GM19438 (cell line): ENCODE measurements at regions not wholly inside any gene's neighbourhood (a gene's known extent, or its start where the extent isn't known, plus 50 kb on each side); places are given as distances from the start of the nearest gene placed in this dataset.
"Not testable (repeated sequence)": the region's sequence is repeated elsewhere in the genome, so short reads cannot be mapped to it uniquely, and the experiment has no call there.

Experiments used
- ATAC-seq: cut with Tn5 transposase; IDR thresholded peaks from one replicate; pipeline ENCODE4 v1.9.1; 2021; ENCODE audit warnings: low read depth; ENCODE audit not compliant: unreplicated experiment

DNA sequence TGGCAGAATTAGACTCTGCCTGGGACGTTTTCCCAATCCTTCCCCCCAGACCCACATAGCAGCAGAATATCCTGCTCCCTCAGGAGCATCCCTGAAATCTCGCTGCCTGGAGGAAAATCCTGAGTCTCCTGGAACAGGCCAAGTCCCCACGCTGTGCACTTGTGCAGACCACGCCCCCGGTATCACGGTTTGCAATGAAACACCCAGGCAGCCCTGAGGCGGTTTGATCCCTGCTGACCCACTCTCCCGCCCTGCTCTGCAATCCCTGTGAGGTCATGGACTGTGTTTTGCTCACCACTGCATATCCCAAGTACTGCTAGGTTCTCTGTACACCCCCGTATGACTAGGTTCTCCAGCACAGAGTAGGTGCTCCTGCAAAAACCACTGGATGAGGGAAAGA is 411.8 kb upstream of the MGMT start:
- no peak for ATAC-seq

DNA sequence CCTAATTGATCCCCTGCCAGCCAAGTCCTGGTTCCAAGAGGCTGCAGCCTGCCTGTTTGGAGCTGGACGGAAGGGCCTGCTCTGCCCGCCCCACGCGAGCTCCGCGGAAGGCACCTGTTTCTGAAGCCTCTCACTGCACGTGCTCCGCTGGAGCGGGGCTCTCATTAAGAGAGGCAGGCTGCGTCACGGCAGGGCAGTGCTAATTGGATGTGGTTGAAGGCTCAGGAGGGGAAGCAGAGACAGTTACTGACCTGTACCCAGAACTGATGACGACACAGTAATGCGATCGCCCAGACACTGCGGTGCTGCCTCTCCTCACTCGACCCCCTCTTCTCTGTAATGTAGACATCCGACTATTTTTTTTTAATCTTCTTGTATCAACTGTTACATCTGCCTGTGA is 411.1 kb upstream of the MGMT start:
- no peak for ATAC-seq

DNA sequence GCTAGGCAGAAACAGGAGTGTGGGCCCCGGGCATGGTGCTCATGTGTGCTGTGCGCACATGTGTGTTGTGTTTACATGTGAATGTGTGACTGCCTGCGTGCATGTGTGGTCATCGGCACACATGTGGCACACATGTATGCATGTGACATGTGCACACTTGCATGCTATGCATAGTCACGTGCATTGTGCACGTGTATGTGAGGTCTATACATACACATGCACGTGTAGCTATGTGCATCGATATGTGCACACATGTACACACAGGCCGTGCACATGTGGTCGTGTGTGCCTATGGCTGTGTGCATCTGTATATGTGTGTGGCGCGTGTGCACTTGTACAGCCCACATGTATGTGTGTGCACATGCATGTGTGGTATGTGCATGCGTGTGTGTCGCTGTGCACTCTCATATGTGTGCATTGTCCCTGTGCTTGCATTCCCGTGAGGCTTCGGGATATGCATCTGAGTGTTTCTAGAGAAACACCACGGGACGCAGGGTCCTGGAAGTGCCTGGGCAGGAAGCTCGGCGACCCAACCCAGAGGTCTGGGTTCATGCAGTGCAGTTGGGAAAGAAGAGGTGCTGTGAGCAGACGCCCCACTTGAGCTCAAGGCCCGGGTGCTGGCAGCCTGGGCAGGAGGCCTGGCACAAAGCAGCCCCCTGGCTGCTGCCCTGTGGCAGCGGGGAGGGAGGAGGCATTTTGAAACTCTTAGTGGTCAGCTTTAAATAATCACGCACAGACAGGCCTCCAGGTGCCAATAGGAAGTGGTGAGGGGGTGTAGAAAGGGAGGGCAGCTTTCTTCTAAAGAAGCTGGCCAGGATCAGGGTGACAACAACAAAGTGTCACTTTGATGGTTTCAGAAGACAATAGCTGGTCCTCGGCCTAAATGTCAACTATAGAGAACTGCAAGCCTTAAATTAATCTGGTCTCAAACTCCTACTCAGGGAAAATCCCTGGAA is 410.0 kb upstream of the MGMT start:
- ATAC-seq, result no peak

DNA sequence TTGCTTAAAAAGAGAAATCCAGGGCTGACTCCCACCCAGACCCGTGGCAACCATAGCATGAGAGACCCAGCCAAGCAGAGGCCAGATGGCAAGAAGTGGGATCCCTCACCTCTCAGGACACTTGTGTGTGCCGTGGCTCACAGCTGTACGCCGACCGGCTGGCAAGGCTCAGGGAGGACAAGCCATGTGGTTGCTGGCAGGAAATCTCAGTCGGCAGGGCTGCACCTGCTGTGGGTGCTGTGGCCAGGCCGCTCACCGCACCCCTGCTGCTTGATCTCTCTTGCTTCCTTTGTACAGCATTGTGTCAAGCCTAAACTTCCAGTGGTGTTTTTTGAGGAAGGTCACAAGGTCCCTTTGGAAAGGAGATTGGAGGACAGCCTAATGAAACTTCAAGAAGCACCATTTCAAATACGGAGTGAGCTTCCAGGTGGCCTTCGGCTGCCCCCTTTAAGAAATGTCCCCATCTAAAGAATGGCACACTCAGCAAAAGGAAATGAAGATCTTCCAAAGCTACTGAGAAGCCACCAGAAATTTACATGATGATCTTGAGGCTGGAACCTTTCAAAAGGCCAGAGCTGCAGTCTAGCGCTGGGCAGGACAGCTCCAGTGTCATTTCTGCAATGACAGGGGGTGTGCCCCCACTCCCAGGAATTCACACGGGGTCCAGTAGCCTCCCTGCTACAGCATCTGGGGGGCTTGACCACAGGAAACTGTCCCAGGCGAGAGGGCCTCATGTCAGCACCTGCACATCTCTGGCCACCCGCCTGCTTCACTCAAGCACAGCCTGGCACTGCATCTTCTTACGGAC is 409.0 kb upstream of the MGMT start:
- ATAC-seq, result peak; percentile 92

DNA sequence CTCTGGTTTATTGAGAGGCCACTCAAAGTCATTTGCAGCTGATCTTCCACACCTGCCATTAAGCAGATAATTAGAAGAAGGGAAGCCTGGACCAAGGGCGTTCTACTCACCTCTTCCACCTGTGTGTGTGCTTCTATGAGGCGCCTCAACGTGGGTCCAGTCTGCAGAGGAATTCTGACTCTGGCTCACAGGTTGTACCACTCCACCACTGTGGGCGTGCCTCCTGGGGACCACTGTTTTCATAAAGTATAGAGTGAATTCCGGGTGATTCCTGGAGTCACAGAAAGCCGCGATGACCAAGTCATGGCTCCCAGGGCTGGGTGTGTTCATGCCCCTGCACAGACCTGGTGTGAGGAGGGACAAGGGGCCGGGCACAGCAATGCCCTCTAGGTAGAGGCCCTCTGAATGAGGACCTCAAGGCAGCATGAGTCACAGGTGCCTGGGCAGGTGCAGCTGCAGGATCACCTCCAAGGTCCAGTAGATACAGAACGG is 408.3 kb upstream of the MGMT start:
- ATAC-seq, result no peak

DNA sequence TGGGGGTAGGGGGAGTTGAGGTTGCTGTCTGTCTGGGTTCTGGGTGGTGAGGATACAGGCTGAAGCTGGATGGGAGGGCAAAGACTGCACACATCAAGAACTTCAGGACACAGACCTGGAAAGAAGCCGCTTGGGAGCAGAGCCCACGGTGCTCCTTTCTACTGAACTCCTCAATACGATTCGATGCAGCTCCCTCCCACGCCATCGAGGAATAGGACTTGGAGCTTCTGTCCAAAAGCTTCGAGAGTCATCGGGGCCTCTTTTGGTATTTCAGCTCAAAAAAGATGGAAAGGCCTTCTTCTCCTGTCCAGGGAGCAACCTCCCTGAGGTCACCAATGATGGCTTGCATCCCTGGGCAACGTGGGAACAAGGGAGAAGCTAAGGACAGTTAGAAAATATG is 407.1 kb upstream of the MGMT start:
- no peak for ATAC-seq

DNA sequence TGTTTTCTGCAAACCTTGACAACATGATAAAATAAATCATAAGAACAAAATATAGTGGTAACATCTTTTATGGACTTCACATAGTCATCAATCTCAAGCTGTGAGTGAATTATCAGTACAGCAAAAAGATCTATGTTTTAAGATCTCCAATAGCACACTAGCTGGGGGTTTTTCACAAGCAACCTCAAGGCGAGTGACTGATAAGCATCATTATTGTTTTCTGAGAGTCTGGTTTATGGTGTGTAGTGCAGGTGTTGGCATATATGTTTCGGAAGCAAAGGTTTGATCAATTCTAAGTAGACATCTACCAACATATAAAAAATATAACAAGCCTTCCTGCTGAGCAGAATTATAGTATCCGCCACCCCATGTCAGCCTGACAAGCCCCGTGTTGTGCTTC is 403.8 kb upstream of the MGMT start:
- no peak for ATAC-seq

DNA sequence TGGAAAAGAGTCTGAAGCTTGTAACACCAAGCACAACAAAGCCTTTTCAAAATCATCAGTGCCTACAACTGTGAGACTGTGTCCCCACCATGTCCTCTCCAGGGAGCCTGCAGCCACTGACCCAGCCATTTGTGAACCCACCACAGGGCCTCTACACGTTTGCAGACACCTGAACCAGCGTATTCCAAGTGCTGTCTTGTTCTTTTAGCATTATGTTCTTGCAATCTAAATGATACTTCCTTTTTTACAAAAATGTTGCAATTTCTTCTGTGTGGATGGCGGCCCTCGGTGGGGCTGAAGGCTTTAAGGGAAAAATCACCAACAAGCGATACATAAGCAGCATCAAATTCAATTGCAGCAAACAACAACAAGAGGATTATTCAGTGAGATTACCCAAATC is 403.2 kb upstream of the MGMT start:
- ATAC-seq, result no peak

DNA sequence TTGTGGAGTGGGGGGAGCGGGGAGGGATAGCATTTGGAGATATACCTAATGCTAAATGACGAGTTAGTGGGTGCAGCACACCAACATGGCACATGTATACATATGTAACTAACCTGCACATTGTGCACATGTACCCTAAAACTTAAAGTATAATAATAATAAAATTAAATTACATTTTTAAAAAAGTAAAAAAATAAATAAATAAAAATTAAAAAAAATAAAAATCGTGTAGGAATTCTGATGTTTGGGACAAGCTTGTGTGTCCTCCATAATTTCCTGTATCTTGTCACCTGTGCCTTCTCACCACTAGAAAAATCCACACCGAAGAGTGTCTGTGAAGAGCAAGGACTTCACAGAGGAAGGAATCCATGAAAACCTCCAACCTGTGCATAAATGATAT is 400.5 kb upstream of the MGMT start:
- ATAC-seq, result not testable (repeated sequence)

DNA sequence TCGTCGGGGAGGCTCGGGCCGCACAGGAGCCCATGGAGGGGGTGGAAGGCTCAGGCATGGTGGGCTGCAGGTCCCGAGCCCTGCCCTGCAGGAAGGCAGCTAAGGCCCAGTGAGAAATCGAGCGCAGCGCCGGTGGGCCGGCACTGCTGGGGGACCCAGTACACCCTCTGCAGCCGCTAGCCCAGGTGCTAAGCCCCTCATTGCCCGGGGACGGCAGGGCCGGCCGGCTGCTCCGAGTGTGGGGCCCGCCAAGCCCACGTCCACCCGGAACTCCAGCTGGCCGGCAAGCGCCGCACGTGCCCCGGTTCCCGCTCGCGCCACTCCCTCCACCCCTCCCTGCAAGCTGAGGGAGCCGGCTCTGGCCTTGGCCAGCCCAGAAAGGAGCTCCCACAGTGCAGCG is 395.6 kb upstream of the MGMT start:
- ATAC-seq, result not testable (repeated sequence)

DNA sequence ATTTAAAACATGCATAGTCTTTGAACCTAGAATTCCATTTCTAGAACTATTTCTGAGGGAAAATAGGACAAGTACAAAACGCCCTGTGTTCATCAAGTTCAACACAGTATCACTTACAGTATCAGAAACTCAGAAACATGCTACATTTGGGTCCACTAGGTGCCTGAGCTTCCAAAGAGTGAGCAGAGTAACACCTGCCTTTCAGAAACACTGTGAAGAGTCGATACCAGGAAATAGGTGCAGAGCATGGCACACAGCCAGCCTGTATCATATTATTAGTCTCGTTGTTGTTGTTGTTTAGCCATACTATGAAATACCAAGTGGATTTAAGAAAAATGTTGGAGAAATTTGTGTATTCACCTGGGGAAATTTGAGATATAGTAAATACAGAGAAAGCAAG is 392.1 kb upstream of the MGMT start:
- ATAC-seq, result no peak

DNA sequence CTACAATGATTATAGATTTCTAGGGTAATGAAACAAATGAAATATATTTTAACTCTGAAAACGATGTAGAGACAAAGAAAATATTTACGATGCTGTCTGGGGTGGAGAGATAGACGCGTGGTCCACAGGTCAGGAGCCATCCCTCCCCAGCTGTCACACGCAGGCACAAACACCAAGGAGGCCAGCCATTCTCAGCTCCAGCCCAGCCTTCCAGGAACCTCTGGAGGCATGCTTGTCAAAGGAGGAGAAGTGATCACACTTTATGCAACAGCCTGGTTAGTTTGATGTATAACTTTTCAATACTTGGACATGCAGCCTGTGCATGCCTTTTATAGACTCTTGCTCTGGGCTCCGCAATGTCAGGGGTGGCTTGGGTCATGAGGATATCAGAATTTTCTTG is 391.5 kb upstream of the MGMT start:
- no peak for ATAC-seq

DNA sequence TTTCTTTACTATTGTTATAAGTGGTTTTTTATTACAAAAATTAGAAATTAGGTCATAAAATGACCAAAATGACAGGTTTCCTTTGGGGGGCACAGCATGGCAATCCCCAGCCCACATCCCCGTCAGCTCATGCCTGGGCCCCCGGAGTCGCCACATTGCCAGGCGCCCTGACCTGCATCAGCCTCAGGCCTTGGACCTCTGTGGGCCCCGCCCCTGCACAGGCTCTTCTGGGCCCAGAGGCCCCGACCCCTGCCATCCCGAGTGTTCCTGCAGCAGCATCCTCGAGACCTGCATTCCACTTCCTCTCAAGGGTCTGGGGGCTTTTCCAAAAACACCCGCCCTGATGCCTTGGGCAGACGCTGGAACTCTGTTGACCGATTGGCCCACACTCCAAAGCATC is 391.1 kb upstream of the MGMT start:
- no peak for ATAC-seq

DNA sequence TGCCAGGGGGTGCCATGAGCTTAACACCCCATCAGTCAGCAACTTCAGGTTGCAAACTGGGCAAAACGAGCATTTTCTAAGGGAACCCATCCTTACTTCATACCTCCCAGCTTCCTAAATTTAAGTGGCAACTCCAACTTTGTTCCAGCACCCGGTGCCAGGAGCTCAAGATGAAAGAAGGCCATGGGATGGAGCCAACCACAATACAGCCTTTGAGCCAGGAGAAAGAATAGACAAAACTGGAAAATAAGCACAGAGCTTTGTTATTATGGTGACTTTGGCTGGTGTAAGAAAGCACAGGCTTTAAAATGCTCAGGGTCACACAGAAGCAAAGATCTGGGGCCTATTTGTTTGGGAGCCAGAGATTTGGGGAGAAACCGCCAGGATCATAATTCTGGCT is 388.7 kb upstream of the MGMT start:
- ATAC-seq, result no peak

DNA sequence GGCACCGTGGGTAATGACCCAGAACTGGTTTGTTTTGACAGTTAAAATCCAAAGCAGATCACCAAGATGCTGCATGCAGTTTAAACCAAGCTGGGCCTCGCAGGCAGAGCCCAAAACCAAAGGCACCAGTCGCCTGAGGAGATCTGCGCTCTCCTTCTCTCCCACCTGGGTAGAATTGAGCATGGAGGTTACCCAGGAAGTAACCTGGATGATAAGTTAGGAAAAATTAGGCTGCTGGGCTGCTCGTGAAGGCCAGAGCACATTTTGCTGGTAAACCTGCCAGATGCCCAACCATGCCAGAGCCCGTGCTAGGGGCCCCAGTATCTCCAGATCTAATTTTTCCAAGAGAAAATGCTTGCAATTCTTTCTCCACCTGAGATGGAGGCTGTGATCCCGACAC is 388.3 kb upstream of the MGMT start:
- no peak for ATAC-seq

DNA sequence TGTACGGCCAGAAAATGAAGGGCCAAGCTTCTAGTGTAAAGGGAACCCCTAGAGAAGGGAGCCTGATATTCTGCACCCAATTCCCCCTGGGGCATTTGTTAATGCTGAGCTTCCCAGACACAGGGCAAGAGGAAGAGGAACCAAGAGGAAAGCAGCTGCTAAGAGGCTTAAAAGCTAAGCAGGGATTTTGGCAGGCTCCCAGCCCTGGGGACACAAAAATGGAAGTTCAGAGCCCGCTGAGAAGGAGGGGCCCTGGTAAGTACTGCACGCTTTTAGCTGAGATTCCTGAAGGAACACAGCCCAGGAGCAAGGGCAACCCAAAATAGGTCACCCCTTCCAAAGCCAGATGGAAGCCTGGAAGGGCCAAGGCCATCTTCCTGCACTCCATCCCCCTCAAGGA is 387.3 kb upstream of the MGMT start:
- ATAC-seq, result no peak

DNA sequence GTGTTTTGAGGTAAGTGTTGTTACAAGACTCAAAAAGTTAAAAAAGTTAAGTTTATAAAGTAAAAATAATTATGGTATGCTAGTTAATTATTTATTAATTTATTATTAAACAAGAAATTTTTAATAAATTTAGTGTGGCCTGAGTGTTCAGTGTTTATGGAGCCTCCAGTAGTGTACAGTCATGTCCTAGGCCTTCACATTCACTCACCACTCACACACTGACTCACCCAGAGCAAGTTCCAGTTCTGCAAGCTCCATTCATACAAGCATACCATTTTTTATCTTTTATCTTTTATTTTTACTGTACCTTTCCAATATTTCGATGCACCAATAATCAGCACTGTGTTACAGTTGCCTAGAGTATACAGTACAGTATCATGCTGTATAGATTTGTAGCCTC is 381.2 kb upstream of the MGMT start:
- ATAC-seq, result no peak

DNA sequence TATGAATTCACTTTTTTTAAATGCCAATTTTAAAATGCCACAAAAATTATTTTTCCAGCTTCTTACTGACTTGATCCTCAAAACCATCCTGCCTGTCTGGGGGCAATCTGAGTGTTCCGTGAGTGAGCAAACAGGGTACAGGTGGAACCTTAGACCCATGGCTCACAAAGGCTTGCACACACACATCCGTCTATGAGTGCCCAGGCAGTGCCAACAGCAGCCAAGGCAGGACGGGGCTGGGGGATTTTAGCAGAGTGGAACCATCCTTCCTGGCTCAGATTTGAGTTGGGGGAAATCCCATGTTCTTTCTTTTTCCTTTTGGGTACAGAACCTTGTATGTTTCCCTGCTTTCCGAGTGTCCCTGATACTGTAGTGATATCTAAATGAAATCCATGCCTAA is 377.7 kb upstream of the MGMT start:
- no peak for ATAC-seq

DNA sequence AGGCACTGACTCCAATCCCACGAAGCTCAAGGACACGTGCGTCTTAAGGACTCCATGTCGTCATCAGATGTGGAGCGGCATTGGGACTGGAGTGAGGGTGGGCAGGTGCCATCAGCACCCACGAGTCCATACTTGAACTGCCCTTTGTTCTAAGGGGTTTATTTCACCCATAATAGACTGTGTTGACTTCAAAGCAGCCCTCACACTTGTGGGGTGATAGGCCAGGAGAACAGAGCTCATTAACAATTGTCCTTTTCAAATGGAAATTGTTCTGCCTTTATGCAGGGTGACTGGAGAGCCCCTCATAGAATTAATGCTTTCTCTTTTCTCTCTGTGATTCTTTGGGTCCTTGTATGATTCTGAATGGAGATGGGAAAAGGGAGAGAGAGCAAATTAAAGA is 376.9 kb upstream of the MGMT start:
- ATAC-seq, result no peak

DNA sequence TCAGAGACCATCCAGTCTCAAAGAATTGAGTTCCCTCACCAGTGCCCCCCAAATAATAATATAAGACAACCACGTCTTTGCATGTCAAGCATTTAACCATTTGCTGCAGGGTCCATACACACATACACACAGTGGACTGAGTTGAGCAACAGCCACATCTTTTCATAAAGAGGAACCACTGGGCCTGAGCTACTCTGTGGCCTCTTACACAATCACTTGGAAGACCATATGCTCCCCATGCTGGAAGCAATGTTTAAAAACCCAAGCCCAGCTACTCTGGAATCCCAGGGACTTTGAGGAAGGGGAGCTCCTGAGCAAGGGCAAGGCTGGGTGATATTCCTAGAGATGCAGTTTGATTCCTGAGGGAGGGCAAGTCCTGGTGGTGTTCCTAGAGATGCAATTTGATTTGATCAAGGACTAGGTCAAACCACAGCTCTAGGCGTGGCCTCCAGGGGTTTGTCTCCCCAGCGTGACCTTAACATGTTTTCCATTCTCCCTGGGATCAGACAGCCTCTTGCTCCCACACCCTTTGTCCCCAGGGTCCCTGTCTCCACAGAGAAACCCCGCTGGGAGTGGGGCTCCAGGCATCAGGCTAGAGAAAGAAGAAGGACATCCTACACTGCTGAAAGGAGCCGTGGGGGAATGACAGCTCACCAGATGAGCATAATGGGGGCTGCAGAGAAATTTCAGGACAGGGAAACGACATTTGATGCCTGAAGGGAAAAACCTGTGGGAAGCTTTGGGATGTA is 376.2 kb upstream of the MGMT start:
- ATAC-seq, result no peak

DNA sequence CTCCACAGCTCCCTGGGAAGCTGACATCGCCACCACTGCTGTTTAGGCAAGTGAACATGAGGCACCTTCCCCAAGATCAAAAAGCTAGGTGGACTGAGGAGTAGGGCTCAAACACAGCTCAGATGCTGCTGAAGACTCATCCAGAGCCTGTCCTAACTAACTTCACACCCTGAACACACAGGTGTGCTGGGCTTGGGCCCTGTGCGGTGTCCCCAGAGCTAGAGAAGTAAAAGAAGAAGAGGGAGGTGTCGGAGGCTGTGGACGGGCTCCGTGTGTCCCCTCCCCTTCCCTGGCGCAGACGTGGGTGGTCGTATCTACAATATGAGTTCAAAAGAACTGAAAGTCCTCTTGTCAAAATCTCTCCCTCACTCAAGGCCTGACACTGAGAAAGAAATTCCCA is 373.4 kb upstream of the MGMT start:
- no peak for ATAC-seq
